ENCODE measurements at regions not wholly inside any gene's neighbourhood (a gene's known extent, or its start where the extent isn't known, plus 50 kb on each side); places are given as distances from the start of the nearest gene placed in this dataset.

DNA sequence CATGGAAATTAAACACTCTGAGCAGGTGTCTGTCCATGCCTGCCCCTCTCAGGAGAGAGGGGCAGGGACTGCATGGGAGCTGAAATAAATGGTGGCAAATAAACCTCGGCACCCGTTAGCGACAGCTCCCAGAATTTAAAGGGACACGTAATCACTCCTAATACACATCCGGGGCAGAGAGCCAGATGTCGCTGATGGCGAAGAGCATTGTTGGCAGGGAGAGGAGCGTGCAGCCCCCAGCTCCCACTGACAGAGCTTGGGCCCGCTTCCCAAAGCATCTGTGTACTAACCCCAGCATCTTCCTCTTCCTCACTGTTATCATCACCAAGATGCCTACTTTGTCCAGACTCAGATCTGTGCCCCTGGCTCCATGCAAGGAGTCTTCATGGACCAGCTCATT is 85.8 kb downstream of the IRX5 start:
- intact Hi-C loops (cut with micrococcal nuclease; ENCODE audit: unreplicated experiment) = no loop called here
- Histone ChIP-seq H3F3A (ENCODE audit: insufficient read depth, low read depth) (no peaks in the 10 kb centered on the region), H3K4me2 (no peak overlapping the region), H3K79me2 (ENCODE audit: low read depth) (no peaks in the 10 kb centered on the region), H3K4me3 (no peak overlapping the region), H4K20me1 (ENCODE audit: insufficient read depth) (no peaks in the 10 kb centered on the region), H3K36me3 (ENCODE audit: low read depth) (no peaks in the 10 kb centered on the region), H2AFZ (no peak overlapping the region), H3K27ac (no peak overlapping the region), H3K9me2 (ENCODE audit: insufficient read depth) (no peaks in the 10 kb centered on the region), H3K4me1 (replicated peaks; ENCODE audit: insufficient read depth) (0 out of 2 replicates have a peak, but pooled peaks cover 4% of the 10 kb centered on the region), H3K27me3 (ENCODE audit: insufficient read depth, low read depth) (no peaks in the 10 kb centered on the region), H3K9me3 (ENCODE audit: insufficient read depth, low read depth) (no peaks in the 10 kb centered on the region)
- no TSS peak for BruUV-seq (replicated peaks)
- CTCF ChIA-PET = no interaction called here
- POLR2A ChIA-PET (ENCODE audit: unreplicated experiment) = no interaction called here
- no peak for DNase-seq
- no peak for TF ChIP-seq EZH2 (IDR thresholded peaks at IDR 0.05; ENCODE audit: low read depth)
- TF ChIP-seq, protein P1, sequence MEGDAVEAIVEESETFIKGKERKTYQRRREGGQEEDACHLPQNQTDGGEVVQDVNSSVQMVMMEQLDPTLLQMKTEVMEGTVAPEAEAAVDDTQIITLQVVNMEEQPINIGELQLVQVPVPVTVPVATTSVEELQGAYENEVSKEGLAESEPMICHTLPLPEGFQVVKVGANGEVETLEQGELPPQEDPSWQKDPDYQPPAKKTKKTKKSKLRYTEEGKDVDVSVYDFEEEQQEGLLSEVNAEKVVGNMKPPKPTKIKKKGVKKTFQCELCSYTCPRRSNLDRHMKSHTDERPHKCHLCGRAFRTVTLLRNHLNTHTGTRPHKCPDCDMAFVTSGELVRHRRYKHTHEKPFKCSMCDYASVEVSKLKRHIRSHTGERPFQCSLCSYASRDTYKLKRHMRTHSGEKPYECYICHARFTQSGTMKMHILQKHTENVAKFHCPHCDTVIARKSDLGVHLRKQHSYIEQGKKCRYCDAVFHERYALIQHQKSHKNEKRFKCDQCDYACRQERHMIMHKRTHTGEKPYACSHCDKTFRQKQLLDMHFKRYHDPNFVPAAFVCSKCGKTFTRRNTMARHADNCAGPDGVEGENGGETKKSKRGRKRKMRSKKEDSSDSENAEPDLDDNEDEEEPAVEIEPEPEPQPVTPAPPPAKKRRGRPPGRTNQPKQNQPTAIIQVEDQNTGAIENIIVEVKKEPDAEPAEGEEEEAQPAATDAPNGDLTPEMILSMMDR (conservative IDR thresholded peaks at IDR 0.05) = no peak

DNA sequence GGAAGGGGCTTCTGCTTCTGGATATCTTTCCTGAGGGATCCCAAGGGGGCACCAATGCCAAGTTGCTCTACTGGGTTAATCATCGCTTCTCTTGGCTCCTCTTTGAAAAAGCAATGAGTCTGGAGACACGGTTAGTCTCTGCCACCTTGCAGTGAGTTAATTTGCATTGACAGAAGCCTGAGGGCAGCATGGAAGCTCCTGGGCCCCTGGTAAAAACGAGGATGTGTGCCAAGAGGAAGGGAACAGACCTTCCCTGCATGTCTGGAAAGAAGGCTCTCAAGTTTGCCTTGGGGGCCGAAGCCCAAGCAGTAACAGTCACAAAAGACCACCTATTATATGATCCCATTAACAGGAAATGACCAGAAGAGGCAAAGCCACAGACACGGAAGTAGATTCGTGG is 86.7 kb downstream of the IRX5 start:
- Histone ChIP-seq H3K79me2 (ENCODE audit: low read depth) (no peaks in the 10 kb centered on the region), H3K4me3 (no peak overlapping the region), H3K9me3 (ENCODE audit: insufficient read depth, low read depth) (no peaks in the 10 kb centered on the region), H3K9me2 (ENCODE audit: insufficient read depth) (no peaks in the 10 kb centered on the region), H3K4me1 (replicated peaks; ENCODE audit: insufficient read depth) (0 out of 2 replicates have a peak, but pooled peaks cover 4% of the 10 kb centered on the region), H3K27ac (no peak overlapping the region), H3K4me2 (no peak overlapping the region), H3K36me3 (ENCODE audit: low read depth) (no peaks in the 10 kb centered on the region), H3F3A (ENCODE audit: insufficient read depth, low read depth) (no peaks in the 10 kb centered on the region), H2AFZ (no peak overlapping the region), H4K20me1 (ENCODE audit: insufficient read depth) (no peaks in the 10 kb centered on the region), H3K27me3 (ENCODE audit: insufficient read depth, low read depth) (no peaks in the 10 kb centered on the region)
- no TSS peak for BruUV-seq (replicated peaks)
- intact Hi-C loops (cut with micrococcal nuclease; ENCODE audit: unreplicated experiment) = no loop called here
- no peak for TF ChIP-seq EZH2 (IDR thresholded peaks at IDR 0.05; ENCODE audit: low read depth)
- TF ChIP-seq, protein P1 (conservative IDR thresholded peaks at IDR 0.05) = no peak
- ChIA-PET POLR2A (ENCODE audit: unreplicated experiment) (no interaction called here), CTCF (no interaction called here)
- DNase-seq = no peak

DNA sequence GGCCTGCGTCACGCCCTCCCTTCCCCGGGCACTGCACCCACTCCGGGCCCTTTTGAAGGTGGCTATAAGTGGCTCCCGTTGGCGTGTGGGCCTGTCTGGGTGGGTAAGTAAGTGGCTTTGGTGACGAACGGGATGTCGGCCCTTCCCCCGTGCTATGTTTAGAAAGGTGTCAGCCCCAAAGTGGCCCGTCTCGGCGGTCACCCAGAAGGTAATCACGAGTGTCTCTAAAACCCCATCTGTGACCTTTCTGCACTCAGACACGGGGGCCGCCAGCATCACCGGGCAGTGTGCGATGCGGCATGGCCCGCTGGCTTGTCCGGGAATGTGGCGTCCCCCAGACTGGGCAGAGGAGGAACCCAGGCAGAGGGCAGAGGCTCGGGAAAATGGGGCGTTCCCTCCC is 88.2 kb downstream of the IRX5 start:
- no TSS peak for BruUV-seq (replicated peaks)
- Histone ChIP-seq H3K9me3 (ENCODE audit: insufficient read depth, low read depth) (no peaks in the 10 kb centered on the region), H3K27me3 (ENCODE audit: insufficient read depth, low read depth) (no peaks in the 10 kb centered on the region), H2AFZ (no peak overlapping the region), H3K9me2 (ENCODE audit: insufficient read depth) (no peaks in the 10 kb centered on the region), H3K4me2 (no peak overlapping the region), H3K4me3 (no peak overlapping the region), H3K27ac (no peak overlapping the region), H3K79me2 (ENCODE audit: low read depth) (no peaks in the 10 kb centered on the region), H3F3A (ENCODE audit: insufficient read depth, low read depth) (no peaks in the 10 kb centered on the region), H3K4me1 (replicated peaks; ENCODE audit: insufficient read depth) (0 out of 2 replicates have a peak, but pooled peaks cover 4% of the 10 kb centered on the region), H3K36me3 (ENCODE audit: low read depth) (no peaks in the 10 kb centered on the region), H4K20me1 (ENCODE audit: insufficient read depth) (no peaks in the 10 kb centered on the region)
- POLR2A ChIA-PET (ENCODE audit: unreplicated experiment) = no interaction called here
- TF ChIP-seq, protein P1 (conservative IDR thresholded peaks at IDR 0.05) = no peak
- TF ChIP-seq EZH2 (IDR thresholded peaks at IDR 0.05; ENCODE audit: low read depth) = no peak
- CTCF ChIA-PET = no interaction called here
- intact Hi-C loops (cut with micrococcal nuclease; ENCODE audit: unreplicated experiment) = no loop called here
- no peak for DNase-seq
